ENCODE measurements at regions not wholly inside any gene's neighbourhood (a gene's known extent, or its start where the extent isn't known, plus 50 kb on each side); places are given as distances from the start of the nearest gene placed in this dataset.

DNA sequence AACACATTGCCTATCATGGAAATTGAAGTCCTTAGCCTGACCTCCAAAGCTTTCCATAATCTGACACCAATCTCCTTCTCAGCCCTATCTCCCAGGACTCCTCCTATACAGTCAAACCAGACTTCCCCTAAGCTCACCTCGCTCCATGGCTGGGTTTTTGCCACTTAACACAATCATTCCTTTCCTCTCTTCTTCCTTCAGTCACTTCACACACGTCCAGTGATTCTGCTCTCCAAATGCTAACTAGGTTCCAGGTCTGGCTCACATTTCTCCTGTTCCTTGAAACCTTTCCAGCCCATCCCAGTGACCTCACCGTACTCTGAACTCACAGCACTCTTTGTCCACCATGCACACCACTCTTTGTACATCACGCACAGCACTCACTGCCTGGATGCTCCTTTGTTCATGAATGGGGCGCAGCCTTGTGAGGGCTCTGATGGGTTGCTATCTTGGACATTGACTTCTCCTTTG, 98.4 kb downstream of the GLUL start:
- no peak for DNase-seq (ENCODE audit: low read depth in 2 of 2)

DNA sequence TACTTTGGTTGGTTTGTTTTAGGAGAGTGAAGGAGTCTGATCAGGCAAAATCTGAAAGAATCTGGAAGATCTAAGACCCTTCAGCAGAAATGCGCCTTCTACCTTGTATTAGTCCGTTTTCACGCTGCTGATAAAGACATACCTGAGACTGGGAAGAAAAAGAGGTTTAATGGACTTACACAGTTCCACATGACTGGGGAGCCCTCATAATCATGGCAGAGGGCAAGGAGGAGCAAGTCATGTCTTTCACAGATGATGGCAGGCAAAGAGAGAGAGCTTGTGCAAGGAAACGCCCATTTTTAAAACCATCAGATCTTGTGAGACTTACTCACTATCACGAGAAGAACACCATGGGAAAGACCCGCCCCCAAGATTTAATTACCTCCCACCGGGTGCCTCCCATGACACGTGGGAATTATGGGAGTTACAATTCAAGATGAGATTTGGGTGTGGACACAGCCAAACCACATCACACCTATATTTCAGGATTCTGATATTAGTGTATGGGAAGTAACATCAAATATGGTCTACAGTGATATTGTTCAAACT, 99.3 kb downstream of the GLUL start:
- DNase-seq (ENCODE audit: low read depth in 2 of 2), result no peak

DNA sequence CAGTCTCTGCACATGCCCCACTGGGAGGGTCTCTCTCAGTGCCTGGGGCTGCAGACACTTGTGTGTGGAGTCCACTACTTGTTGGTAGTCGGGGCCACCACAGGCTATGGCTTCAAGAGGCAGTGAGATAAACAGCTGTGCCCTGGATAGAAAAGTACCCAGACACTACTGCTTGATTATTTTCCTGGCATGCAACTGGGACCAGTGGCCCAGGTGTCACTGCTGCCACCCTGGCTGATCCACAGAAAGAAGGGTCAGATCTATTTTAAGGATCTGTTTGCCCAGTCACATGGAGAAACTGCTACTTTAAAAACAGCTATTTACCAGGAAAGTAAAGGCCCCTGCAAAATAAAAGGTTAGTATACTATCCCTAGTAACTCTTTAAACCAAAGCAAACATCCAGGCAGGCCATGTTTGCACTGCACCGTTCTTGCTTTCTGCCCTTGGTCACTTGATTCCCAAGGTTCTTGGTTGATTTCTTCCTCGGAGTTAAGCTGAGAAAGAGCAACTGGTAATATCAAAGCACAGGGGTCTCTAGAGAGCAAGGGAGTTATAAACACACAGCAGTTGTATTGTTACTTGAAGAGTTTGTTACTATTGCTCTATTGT, 99.9 kb downstream of the GLUL start:
- no peak for DNase-seq (ENCODE audit: low read depth in 2 of 2)

DNA sequence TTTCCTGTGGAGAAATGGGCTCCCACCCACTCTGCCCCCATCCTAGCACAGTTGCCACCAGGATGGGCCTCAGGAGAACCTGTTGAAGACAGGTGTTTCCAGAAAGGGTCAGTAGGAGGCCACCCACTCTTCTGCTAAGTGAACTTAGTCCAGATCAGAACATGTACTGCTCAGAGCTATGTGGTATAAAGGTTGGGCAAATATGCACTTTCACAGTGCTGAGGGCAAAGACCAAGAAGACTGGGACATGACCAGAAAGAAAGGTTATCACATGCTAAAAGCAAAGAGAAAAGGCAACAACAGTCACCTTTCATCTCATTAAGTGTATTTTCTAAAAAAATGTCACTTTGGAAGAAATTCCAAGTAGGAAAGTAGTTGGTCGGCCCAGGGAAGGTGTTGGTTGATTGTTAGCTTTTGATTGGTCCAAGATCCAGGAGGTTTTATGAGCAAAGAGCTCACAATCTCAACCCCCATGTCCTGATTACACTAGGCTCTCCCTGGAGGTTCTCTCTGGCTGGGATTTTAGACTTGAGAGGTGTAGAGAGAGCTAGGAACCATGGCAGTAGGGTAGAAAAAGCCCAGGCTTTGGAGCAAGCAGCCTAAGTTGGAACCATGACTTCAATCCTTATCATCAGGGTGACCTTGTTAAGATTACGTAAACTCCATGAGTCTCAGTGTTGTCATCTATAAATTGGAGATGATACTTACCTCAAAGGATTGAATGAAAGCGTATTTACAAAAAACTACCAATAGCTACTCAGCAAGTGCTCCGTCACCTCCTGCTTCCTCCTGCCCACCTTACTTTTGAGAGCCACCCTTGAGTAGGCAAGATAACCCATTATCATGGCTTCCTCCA, 102.6 kb downstream of the GLUL start:
- no peak for DNase-seq (ENCODE audit: low read depth in 2 of 2)

DNA sequence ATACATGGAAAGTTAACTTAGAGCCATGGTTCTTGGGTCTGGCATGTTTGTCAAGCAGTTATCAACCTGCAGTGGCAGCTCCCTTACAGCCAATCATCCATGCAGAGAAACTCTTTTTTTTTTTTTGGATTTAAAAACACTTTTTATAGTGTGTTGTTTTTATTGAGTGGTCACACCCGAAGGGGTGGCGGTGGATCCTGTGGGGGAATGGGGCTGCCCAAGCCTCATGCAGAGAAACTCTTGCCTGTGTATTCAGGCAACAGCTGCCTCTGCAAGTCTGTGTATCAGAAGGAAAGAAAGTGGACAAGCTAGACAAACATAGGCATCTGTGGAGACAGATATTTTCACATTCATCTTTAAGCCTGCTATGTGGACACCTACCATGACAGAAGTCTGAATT, 104.8 kb downstream of the GLUL start:
- no peak for DNase-seq (ENCODE audit: low read depth in 2 of 2)

DNA sequence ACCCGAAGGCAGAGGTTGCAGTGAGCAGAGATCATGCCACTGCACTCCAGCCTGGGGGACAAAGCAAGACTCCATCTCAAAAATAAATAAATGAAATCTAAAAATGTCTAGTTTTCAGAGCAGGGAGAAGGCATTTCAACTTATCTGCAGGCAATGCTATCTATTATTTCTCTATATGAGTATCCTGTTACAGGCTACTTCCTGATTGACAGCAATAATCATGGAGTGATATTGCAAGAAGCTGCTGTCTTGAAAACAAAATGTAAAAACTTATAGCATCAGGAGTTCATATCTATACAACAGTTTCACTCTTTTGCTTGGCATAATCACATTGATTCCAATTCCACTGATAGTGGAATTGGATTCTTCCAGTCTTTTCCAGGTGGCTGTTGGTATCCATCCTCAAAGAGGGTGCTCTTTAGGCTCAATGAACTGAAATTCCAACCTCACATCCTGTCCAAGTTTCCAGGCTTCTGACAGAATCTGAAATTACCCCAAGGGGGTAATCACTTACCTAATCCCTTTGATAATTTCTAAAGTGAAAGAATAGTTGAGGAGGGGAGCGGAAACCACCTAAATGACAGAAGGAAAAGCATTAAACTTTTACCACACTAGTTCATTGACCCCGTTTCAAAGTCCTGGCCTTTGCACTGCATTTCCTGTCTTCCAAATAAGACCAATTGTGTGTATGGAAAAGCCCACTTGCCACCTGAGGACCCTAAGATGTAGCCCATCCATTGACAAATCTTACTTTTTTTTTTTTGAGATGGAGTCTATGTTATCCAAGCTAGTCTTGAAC, 107.6 kb downstream of the GLUL start:
- DNase-seq (ENCODE audit: low read depth in 2 of 2), result no peak

DNA sequence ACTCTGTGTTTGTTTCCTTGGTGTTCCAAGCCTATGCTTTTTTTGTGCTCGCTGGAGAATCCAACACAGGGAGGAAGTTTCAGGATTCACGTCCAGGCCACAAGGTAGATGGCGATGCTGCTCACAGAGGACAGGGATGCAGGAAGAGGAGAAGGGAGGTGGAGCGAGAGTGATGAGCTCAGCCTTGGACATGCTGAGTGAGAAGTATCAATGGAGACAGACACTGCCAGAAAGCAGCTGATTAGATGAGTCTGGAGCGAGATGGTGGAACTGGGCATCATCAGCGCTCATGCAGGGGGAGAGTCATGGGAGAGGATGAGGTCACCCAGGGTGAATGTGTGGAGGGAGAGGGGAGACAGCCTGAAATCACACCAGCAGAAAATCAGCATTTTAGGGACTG, 110.0 kb downstream of the GLUL start:
- no peak for DNase-seq (ENCODE audit: low read depth in 2 of 2)

DNA sequence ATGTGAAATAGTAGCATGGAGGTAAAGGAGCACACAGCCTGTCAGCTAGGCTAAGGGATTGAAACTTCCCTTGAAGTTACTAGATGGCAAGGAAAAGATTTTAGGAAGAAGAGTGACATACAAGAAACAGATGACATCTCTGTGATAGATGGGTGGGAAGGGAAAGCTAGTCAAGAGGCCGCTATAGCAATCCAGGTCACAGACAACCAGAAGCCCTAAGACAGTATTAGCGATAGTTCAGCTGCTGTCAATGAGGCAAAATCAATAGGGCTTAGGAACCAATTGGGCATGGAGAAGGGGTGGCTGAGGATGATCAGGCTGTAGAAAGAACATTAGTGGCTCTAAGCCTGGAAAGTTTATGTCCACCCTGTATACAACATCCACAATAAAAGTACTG, 111.1 kb downstream of the GLUL start:
- no peak for DNase-seq (ENCODE audit: low read depth in 2 of 2)

DNA sequence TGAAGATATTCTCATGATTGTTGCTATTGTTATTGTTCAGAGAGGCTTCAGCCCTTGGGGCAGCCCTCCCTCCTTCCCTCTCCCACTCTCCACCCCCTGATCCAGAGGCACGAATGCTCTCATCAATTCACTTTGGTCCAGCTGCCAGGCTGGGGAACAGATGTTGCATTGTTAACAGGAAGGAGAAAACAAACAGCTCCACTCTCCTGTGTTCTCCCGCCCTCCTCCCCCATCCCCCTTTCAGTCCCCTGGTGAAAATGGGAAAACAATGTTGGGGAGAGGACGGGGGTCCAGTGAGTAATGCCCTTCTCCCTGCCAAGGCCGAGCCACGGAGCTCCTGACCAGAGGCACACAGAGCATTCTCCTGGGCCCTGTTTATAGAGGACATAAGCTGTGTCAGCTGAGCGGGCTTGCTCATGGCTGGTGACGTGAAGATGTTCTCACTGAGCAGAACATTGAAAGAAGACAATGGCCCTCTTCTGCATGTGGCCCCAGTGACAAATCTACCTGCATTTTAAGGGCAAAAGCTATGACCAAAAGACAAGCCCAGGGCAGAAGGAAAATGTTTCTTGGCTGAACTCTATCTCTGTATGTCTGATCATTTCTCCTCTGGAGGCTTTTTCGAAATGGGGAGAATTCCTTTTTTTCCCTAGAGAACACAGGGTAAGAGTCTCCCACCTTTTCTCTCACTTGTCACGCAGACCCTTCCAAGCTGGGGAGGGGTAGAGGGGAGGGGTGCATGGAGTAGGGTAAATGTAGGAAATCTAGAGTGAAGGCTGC, 111.7 kb downstream of the GLUL start:
- no peak for DNase-seq (ENCODE audit: low read depth in 2 of 2)

DNA sequence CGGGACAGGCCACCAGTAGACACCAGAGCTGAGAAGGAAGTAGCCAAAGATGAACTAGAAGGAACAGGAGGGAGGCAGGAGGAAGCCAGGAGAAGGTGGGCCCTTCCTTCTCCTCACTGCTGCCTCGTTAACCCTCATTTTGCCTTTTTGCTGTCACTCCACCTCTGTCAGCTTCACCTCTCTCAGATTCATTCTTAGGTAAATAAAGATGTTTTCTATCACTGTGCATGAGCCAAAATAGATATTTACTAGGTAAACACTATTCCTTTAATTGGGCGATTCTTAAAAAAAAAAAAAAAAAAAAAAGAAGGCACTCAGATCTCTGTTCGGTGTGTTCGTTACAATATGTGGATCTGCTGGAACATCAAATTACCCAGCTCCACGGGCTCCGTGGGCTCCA, 112.3 kb downstream of the GLUL start:
- DNase-seq (ENCODE audit: low read depth in 2 of 2), result no peak

DNA sequence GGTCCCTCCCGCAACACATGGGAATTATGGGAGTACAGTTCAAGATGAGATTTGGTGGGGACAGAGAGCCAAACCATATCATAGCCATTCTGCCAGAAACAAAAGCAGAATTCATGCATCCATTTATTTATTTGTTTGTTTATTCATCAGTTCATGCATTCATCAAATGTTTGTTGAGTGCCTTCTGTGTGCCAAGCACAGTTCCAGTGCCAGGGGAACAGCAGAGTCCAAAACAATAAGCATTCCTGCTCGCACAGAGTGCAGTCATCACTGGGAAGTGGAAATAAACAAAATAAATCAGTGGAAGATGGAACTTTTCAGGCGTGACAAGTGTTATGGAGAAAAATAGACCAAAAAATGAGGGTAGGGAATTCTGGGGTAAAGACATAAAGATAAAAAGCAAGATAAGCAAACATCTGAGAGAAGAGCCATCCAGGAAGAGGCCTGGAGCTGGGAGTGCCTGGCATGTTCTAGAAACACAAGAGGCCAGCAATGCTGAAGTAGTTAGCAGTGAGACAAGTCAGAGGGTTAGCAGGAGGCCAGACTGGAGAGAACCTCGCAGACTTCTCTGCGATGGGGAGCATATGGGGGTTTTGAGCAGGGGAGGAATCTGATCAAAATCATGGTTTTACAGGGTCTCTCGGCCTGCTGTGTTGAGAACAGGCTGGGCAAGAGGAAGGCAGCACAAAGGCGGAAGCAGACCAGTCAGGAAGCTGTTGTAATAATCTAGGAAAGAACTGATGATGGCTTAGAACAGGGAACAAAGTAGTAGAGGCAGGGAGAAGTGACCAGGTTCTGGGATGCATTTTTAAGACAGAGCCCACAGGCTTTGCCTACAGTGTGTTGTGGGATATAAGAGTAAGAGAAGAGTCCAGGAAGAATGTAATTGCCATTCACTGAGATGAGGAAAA, 113.2 kb downstream of the GLUL start:
- no peak for DNase-seq (ENCODE audit: low read depth in 2 of 2)

DNA sequence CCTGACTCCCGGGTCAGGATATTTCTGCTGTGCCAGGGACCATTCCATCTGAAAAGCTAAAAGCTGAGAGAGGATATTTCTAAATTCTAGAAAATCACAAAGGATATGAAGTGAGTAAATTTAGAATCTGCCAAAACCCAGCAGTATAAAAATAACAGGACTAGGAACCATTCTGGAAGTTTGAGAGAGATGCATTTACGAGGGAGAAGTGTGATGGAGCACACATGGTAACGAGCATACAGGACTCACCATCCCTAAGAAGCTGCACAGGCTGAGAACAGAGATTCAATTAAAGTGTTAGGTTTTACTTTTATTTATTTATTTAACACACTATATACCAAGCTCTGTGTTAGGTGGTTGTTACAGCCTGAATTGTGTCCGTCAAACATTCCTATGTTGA, 116.3 kb downstream of the GLUL start:
- no peak for DNase-seq (ENCODE audit: low read depth in 2 of 2)

DNA sequence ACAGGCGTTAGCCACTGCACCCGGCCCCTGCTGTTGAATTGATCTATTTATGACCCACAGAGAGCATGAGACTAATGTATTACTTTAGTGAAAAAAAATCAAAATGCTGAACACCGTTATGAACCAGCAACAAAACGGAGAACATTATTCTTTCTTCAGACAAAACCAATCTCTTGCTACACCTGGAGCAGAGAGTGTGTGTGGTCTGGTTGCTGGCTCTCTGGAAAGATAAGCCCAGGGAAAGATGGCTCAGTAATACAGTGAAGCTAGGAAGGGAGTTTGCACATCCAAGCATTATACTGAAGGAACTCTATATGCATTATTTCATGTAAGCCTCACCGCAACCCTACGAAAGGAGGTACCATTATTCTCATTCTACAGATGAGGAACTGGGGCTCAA, 117.0 kb downstream of the GLUL start:
- DNase-seq (ENCODE audit: low read depth in 2 of 2), result no peak

DNA sequence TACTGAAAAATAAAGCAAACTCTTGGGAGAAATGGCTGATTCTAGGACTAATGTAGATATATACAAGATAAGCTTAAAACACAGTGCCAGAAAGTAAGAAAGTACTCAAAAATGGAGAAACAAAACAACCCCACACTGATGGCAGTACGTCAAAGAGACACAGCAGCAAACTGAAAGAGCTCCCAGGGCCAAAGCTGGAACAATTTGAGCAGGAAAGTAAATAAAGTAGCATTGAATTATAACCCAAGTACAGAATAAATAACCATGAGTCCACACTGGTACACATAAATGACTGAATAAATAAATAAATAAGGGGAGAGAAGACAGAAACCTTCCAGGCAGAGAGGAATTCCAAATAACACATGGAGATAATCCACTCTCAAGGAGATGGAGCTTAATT, 120.9 kb downstream of the GLUL start:
- no peak for DNase-seq (ENCODE audit: low read depth in 2 of 2)

DNA sequence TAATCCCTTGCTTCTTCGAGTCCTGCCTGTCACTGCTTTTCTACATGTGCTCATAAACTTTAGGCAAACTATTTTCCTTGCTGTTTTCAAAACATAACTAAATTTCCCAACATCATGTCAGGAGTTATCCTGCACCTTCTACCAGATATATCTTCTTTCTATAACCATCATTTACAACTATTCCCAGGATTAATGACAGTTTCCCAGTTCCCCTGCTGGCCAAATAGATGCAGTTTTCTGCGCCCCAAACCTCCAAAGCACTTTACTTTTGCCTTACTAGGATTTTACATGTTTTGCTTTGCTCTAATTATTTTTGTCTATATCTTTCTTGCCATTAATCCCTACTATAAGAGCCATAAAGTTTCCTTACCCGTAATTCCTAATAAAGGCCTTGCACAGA, 122.5 kb downstream of the GLUL start:
- DNase-seq (ENCODE audit: low read depth in 2 of 2), result no peak

DNA sequence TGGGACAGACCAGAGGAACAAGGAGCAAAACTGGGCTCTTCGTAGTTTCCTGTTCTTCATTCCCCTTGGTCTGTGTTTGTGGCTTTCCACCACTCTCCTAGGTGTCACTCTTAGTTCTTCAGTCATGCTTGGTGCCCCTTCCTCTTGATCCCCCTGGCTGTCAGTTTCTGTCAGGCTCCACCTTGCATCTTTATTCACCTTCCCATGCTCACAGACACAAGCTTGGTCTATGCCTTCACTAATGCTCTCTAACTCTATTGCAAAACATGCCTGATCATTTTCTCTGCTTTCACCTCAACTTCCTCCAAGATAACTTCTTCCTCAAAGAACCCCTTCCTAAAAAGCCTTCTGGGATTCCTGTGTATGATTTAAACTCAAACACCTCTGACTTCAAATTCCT, 122.9 kb downstream of the GLUL start:
- no peak for DNase-seq (ENCODE audit: low read depth in 2 of 2)

DNA sequence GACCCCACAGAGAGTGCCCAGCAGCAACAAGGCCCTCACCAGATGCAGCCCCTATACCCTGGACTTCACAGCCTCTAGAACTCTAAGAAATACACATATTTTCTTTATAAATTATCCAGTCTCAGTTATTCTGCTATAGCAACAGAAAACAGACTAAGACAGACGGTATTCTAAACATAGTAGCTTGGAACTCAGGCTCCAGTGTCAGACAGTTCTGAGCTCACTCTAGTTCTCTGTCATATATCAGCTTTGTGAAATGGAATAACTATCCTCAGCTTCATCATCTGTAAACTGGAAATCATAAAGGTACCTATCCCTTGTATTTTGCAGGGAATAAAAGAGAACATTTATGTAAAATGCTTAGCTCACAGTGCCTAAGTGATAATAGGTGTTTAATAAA, 127.4 kb downstream of the GLUL start:
- DNase-seq (ENCODE audit: low read depth in 2 of 2), result no peak

DNA sequence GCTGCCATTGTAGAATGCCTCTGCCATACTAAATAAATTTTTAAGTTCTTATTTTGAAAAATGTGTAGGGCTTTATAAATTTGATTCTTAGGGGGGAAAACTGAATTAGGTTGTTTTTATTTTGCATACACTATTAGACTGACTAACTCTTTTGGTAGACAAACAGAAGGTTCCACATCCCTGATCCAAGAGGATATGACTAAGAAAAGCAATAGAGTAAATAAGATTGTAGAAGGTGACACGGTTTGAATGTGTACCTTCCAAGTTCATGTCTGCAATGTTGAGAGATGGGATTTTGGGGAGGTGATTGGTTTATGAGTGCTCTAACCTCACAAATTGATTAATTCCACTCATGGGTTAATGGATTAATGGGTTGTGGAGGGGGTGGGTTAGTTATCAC, 127.9 kb downstream of the GLUL start:
- DNase-seq (ENCODE audit: low read depth in 2 of 2), result no peak

DNA sequence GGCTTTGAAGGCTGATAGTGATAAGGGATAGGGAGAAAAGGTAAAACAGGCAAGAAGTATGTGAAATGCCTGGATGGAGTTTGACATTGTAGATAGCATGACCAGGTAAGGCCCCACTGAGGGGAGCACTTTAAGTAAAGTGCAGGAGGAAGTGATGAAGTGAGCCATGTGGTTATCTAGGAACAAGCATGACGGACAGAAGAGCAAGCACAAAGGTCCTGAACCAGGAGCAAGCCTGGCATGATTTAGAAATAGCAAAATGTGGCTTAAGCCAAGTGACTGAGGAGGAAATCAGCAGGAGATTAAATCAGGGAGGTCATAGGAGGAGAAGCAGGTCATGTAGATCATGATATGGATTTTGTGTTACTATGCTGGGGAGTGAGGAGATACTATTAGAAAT, 129.2 kb downstream of the GLUL start:
- DNase-seq (ENCODE audit: low read depth in 2 of 2), result no peak

DNA sequence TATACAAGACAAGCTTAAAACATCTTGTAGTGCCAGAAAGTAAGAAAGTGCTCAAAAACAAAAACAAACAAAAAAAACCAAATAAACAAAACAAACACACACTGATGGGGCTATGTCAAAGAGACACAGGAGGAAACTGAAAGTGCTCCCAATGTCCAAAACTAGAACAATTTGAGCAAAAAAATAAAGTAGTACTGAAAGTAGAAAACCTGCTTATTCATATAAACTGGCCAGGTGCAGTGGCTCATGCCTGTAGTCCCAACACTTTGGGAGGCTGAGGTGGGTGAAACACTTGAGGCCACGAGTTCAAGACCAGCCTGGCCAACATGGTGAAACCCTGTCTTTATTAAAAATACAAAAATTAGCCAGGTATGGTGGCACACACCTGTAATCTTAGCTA, 129.9 kb downstream of the GLUL start:
- no peak for DNase-seq (ENCODE audit: low read depth in 2 of 2)

DNA sequence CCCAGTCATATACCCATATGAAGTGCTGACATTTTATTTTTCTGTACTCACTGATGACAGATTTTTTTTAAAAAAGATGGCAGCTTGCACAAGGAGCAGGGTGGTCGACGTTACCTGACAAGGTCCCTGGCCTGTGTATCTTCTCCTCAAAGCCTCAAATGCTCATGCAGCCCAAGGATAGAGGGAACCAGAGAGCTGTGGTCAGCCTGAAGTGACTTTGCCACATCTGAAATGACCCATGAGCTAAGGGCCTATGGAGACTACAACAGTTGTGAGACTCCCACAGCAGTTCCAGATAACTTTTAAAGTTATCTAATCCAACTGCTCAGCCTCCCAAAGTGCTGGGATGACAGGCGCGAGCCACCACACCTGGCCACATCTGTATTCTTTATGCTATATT, 131.1 kb downstream of the GLUL start:
- no peak for DNase-seq (ENCODE audit: low read depth in 2 of 2)
